Prostate gland (tissue), 2 donors: ENCODE measurements at regions not wholly inside any gene's neighbourhood (a gene's known extent, or its start where the extent isn't known, plus 50 kb on each side); places are given as distances from the start of the nearest gene placed in this dataset.

Source experiments
- CTCF ChIP-seq, 4 experiments: fragments of 200-600 bp in 2 of 4; fragments of 450-650 bp in 2 of 4; sonication (generic) in 2 of 4; IDR thresholded peaks; 1 replicate in 3 of 4; 2 replicates in 1 of 4; pipeline ENCODE4 v1.5.1; 2016 to 2019; ENCODE audit warnings: antibody characterized with exemption in 4 of 4, mild to moderate bottlenecking in 2 of 4, moderate library complexity in 2 of 4
- POLR2A ChIP-seq: fragments of 450-650 bp; IDR thresholded peaks from one replicate; pipeline ENCODE4 v1.6.1; 2016; ENCODE audit warnings: antibody characterized with exemption, mild to moderate bottlenecking
- POLR2AphosphoS5 ChIP-seq: sonication (generic); formaldehyde crosslinking; IDR thresholded peaks from one replicate; pipeline ENCODE4 v1.6.1; 2017; ENCODE audit warnings: antibody characterized with exemption

DNA sequence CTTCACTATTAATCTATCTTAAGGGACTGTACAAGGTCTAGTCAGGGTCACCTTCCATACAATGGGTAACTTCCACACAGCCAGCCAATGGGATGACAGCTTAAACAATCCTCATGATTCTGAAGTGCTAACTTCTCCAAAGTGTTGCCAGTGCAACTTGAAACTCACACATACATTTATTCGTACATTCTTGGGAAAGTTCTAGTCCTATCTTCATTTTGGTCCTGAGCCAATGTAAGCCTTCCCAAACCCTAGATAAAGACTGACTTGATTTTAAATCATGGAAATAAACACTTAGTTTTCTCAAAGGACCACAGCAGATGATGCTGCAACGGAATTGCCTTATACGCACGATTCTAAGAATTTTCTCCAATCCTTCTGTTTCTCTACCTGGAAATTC is 117.5 kb upstream of the COL1A2 start:
- TF ChIP-seq CTCF (IDR thresholded peaks at IDR 0.05): no peak
- no peak for TF ChIP-seq POLR2AphosphoS5
- TF ChIP-seq POLR2A: no peak
